HG03039 (cell line): ENCODE measurements at regions not wholly inside any gene's neighbourhood (a gene's known extent, or its start where the extent isn't known, plus 50 kb on each side); places are given as distances from the start of the nearest gene placed in this dataset.
"Not testable (repeated sequence)": the region's sequence is repeated elsewhere in the genome, so short reads cannot be mapped to it uniquely, and the experiment has no call there.

Experiments used
- ATAC-seq: cut with Tn5 transposase; IDR thresholded peaks from one replicate; pipeline ENCODE4 v1.9.1; 2021; ENCODE audit warnings: mild to moderate bottlenecking, moderate library complexity; ENCODE audit not compliant: unreplicated experiment

DNA sequence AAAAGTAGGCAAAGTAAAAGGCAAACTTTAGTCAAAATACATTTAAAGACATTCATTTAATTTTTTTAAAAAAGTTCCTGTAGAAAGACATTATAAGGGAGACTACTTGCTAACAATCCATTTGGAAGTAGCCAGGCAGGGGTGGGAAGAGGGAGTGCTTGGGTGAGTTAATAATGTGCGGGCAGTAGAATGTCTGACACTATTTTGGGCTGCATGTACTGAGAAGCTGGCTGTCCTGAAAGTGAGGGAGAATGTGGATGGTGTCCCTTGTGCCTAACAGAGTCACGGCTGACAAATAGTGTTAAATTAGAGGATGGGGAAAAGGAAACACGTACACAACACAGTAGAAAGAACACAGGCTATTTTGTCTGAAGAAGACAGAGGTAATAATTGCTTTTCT, 142.5 kb downstream of the LCA5 start:
- ATAC-seq = no peak

- no peak for ATAC-seq
These were observed 145.1 kb downstream of the LCA5 start for GRCh38 chr6:79392094-79392493.

GRCh38 chr6:79391480-79391879, 145.8 kb downstream of the LCA5 start:
- no peak for ATAC-seq

GRCh38 chr6:79385893-79386292, 151.3 kb downstream of the LCA5 start:
- no peak for ATAC-seq

GRCh38 chr6:79385333-79385732, 150.9 kb upstream of the HMGN3 start:
- ATAC-seq = no peak

- ATAC-seq = no peak
These were observed 150.4 kb upstream of the HMGN3 start for GRCh38 chr6:79384845-79385244.

GRCh38 chr6:79378957-79379356, 144.5 kb upstream of the HMGN3 start:
- no peak for ATAC-seq

GRCh38 chr6:79377888-79378348, 143.4 kb upstream of the HMGN3 start:
- ATAC-seq = no peak

DNA sequence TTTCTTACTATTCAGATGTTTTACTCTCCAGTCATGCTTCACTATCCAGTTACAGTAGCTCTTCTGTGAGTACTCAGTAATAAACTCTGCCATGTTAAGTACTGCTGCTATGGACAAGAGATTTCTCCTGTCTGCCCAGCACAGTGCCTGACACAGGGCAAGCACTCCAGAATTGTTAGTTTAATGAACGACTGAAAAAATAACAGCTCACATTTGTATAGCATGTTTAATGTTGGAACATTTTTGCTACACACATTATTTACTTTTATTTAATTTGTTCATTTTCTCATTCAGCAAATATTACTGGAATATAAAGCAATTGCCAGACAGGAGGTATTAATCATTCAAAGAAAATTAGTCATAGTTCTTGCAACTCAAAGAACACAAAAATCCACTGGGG, 142.6 kb upstream of the HMGN3 start:
- no peak for ATAC-seq

DNA sequence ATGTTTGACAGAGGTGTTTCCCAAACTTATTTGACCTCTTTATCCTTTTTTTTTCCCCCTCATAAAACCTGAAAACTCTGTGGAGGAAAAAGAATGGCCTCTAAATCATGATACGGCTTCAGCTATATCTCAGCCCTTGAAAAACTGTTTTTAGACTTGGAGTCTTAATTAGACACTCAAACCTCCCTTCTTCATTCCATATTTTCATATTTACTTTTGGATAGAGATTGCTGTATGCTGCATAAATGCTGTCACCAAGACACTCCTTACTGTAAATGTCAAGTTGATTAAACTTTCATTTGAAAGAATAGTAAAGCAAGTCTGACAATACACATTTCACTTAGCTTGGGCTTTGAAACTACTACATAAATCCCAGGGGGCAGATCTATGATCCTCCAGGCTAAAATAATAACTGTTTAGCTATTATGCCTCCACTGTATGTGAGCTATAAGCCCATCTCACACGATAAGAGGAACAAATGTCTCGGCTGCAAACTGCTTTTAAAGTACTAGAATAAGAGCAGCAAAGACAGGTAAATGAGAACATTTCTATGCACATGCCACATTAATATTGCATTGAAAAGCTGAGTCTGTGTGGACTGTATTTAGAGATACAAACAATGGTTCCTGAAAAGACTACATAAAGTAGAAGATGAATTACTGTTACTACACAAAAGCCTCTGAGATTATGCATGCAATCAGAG, 141.3 kb upstream of the HMGN3 start:
- ATAC-seq = no peak

DNA sequence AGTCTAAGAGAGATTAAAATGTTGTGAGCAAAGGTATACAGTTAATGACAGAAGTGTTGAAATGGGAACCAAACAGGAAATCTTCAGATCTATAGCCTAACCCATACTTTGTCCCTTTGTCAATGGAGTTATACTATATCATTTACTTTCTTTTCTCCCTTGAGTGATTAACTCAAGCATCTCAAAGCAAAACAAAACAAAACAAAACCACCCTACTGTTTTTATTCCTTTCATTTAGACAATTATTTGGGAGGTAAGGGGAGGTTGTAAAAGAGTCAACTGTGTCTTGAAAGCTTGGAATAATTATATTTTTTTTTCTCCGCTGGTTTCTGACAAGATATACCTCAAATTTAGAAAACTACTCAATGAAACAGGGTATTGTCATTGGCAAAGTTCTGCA, 139.8 kb upstream of the HMGN3 start:
- no peak for ATAC-seq

DNA sequence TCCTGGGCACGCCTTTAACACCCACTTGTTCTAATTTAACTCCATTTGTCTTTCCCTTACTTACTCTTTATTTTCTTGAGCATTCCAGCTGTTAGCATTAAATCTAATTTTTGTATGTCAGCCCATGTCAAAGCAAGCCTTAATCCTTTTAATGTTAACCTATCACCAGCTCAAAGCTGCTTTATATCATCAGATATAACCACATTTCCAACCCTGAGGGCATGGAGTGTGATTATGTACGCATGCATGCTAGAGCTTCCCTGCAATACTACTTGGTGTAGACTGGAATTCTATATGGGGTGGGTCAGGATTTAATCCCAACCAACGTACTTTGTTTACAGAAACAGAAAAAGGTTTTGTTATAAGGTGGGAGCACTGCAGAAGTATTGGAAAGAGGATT, 139.4 kb upstream of the HMGN3 start:
- ATAC-seq = no peak

DNA sequence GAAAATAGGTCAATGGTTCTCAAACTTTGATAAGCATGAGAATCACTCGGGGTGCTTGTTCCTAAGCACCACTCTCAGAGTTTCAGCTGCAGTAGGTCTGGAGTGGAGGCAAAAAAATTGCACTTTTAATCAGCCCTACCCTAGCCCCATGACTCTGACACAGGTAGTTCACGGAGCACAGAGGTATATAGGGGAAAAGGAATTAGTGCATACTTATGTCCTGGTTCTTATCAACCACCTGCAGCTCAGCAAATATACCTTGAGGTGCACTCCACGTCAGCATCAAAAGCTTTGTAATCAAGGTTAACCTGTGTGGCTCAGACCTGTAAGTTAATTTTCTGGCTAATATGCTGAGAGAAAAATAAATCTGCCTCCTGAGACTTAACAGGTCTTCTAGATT, 138.8 kb upstream of the HMGN3 start:
- ATAC-seq = no peak

DNA sequence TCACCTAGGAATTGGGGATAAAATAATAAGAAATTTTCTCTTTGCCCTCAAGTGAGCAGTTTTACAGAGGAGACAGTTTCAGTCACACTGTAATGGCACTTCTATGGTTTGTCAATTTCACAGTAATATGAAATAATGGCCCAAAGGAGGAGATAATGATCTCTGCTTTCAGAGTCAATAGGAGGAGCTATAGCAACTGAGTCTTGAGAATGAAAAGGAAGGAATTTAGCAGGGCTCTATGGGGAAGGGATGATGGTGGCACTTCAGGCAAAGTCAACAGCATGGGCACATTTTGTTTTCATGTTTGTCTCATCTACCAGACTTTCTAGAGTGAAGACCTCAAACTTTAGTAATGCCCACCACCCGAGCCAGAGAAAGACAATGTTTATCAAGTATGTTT, 138.3 kb upstream of the HMGN3 start:
- ATAC-seq = no peak

DNA sequence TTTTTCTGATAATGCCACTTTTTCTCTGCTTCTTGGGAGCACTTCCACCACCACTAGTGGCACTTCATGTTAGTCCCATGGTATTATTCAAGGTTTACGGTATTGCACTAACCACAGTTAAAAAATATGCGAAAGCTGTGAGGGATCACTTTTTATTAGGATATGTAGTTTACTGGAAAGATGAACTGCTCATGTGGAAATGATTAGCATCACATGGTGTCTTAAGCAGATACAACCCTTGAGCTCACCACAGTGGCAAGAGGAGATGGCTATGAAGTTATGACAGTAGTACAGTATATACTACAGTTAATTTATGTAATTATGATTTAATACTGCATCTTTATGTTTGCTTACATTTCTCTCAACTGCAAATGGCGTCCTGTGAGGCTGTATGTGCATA, 134.5 kb upstream of the HMGN3 start:
- ATAC-seq = no peak

DNA sequence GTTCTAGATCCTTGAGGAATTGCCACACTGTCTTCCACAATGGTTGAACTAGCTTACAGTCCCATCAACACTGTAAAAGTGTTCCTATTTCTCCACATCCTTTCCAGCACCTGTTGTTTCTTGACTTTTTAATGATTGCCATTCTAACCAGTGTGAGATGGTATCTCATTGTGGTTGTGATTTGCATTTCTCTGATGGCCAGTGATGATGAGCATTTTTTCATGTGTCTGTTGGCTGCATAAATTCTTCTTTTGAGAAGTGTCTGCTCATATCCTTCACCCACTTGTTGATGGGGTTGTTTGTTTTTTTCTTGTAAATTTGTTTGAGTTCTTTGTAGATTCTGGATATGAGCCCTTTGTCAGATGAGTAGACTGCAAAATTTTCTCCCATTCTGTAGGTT, 129.0 kb upstream of the HMGN3 start:
- ATAC-seq = not testable (repeated sequence)

- not testable (repeated sequence) for ATAC-seq
These were observed 126.6 kb upstream of the HMGN3 start for GRCh38 chr6:79361074-79361473.

- no peak for ATAC-seq
These were observed 118.7 kb upstream of the HMGN3 start for GRCh38 chr6:79353226-79353625.

GRCh38 chr6:79338493-79338892, 104.0 kb upstream of the HMGN3 start:
- ATAC-seq = no peak

GRCh38 chr6:79335133-79335674, 100.7 kb upstream of the HMGN3 start:
- ATAC-seq = peak; percentile 95

DNA sequence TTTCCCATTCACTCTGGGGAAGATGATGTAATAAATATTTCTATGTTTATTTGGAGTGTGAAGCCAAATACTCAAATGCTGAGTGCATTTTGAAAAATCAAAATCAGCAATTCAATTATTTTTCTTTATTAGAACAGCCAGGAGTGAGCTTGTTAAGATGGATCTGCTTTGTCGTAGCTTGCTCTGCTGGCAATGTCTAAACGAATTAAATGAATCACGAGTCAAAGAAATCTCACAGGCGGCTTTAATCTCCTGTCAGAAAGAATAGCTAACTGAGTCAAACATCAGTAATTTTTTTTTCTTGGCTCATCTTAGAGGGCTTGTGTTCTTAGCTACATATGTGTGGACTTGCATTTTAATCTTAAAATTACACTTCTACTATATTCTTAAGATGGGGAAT, 100.2 kb upstream of the HMGN3 start:
- no peak for ATAC-seq

DNA sequence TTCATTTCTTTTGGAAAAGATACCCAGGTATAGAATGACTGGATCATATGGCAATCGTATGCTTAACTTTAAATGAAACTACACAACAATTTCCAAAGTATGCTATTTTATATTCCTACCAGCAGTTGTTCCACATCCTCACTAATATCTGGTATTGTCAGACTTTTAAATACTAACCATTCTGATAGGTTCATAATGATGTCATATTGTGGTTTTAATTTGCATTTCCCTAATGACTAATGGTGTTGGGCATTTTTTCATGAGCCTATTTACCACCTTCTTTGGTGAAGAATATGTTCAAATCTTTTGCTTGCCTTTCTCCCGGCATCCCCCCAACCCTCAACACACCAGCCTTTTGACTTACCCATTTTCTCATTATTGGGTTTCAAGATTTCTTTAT, 96.2 kb upstream of the HMGN3 start:
- no peak for ATAC-seq

- no peak for ATAC-seq
These were observed 78.8 kb upstream of the HMGN3 start for GRCh38 chr6:79313254-79313653.
